NB4 (cell line): ENCODE measurements at regions not wholly inside any gene's neighbourhood (a gene's known extent, or its start where the extent isn't known, plus 50 kb on each side); places are given as distances from the start of the nearest gene placed in this dataset.

Experiments
- DNase-seq: peaks from one replicate; pipeline ENCODE4 v3.0.0; 2010; ENCODE audit warnings: low read depth
- H3K4me3 ChIP-seq: one replicate; pipeline ENCODE4 v1.5.1; 2011; ENCODE audit warnings: mild to moderate bottlenecking, low read depth, low read length, moderate library complexity
- MYC ChIP-seq: IDR thresholded peaks from 2 replicates; pipeline ENCODE4 v1.6.1; 2011; ENCODE audit warnings: low read depth, low read length
- POLR2A ChIP-seq: IDR thresholded peaks from 2 replicates; pipeline ENCODE4 v1.6.1; 2011; ENCODE audit warnings: mild to moderate bottlenecking; ENCODE audit not compliant: insufficient read length; ENCODE audit errors: extremely low read depth
- TF ChIP-seq, protein P1 (sequence below): IDR thresholded peaks from 2 replicates; pipeline ENCODE4 v1.6.1; 2011; ENCODE audit warnings: low read depth, low read length
- TF ChIP-seq, protein P2 (sequence below): IDR thresholded peaks from one replicate; pipeline ENCODE4 v1.5.1; 2012; ENCODE audit warnings: low read depth, low read length

DNA sequence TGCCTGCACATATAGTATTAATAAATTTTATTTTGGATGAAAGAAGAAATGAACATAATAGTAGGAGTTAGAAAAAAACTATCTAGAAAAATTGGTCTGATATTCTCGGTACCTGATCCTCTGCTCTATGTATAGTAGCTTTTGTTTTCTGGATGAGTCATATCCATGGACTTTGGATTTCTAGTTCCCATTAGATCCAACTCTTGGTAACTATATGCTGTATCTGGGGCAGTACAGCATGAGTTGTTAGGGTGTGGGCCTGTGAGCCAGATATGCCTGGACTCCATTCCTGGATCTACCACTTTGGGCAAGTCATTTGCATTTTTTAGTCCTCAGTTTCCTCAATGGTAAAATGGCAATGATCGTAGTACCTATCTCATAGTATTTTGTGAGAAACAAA is 372.2 kb upstream of the PKN2 start:
- TF ChIP-seq, protein P1, sequence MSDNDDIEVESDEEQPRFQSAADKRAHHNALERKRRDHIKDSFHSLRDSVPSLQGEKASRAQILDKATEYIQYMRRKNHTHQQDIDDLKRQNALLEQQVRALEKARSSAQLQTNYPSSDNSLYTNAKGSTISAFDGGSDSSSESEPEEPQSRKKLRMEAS: no peak
- TF ChIP-seq POLR2A (no peak), MYC (no peak)
- TF ChIP-seq, protein P2, sequence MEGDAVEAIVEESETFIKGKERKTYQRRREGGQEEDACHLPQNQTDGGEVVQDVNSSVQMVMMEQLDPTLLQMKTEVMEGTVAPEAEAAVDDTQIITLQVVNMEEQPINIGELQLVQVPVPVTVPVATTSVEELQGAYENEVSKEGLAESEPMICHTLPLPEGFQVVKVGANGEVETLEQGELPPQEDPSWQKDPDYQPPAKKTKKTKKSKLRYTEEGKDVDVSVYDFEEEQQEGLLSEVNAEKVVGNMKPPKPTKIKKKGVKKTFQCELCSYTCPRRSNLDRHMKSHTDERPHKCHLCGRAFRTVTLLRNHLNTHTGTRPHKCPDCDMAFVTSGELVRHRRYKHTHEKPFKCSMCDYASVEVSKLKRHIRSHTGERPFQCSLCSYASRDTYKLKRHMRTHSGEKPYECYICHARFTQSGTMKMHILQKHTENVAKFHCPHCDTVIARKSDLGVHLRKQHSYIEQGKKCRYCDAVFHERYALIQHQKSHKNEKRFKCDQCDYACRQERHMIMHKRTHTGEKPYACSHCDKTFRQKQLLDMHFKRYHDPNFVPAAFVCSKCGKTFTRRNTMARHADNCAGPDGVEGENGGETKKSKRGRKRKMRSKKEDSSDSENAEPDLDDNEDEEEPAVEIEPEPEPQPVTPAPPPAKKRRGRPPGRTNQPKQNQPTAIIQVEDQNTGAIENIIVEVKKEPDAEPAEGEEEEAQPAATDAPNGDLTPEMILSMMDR: no peak
- no peak for DNase-seq
- H3K4me3 ChIP-seq: no peak overlapping the region

DNA sequence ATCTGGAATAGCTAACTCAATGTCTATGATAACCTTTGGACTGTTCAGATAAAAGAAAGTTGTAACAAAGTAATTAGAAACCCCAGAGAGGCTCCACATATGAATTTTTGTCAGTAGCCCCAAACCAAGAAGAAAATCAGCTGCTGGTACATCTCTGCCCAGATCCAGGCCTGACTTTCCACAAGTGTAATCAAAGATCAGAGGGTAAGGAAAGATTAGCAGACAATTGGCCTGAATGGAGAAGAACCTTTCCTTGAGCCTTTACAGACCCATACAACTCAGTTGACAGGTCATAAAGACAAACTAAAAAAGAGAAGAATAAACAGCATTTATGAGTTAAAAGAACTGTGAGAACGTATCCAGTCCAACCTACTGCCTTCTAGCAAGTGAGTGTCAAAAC is 366.7 kb upstream of the PKN2 start:
- H3K4me3 ChIP-seq: no peak overlapping the region
- TF ChIP-seq, protein P1: no peak
- TF ChIP-seq, protein P2: no peak
- TF ChIP-seq POLR2A: no peak
- no peak for TF ChIP-seq MYC
- no peak for DNase-seq

- H3K4me3 ChIP-seq: no peak overlapping the region
- DNase-seq: no peak
- TF ChIP-seq, protein P2: no peak
- TF ChIP-seq, protein P1: no peak
- no peak for TF ChIP-seq POLR2A
- no peak for TF ChIP-seq MYC
Measured at GRCh38 chr1:88318740-88319139, 365.3 kb upstream of the PKN2 start.

DNA sequence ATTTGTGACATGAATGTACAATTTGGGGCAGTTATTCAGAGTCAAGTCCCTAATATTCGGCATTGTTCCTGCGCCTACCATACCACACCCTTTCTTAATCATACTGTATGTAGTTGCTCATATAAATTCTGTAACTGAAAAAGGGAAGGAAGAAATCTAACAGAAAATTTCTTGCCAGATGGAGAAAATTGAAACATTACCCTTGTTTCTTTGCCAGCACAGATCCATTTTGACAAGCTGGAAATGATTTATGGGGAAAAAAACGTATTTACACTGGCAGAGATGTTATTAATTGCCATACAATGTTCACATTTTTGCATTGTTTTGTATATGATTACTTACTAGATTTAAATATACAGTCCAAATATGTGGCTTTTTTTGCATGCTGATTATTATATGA is 363.8 kb upstream of the PKN2 start:
- no peak for DNase-seq
- TF ChIP-seq, protein P2: no peak
- TF ChIP-seq, protein P1: no peak
- TF ChIP-seq MYC: no peak
- TF ChIP-seq POLR2A: no peak
- H3K4me3 ChIP-seq: no peak overlapping the region

DNA sequence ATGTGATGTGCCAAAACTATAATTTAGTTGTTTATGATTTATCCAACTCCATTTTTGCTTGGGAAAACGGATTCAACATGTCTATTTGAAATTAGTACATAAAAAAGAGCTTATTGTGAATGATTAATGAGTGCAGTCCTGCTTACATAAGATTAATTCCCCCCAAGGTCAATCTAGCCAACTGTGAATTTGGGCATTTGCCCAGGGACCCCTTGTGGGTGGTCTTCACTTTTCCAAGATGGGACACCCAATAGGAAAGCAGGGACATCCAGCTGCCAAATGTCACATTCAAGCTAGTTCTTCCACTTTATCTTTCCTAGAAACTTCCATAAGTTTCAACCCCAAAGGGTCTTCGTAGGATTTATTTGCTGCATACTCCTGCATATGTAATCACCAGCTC is 362.4 kb upstream of the PKN2 start:
- DNase-seq: no peak
- TF ChIP-seq, protein P1: no peak
- TF ChIP-seq MYC (no peak), POLR2A (no peak)
- H3K4me3 ChIP-seq: no peak overlapping the region

DNA sequence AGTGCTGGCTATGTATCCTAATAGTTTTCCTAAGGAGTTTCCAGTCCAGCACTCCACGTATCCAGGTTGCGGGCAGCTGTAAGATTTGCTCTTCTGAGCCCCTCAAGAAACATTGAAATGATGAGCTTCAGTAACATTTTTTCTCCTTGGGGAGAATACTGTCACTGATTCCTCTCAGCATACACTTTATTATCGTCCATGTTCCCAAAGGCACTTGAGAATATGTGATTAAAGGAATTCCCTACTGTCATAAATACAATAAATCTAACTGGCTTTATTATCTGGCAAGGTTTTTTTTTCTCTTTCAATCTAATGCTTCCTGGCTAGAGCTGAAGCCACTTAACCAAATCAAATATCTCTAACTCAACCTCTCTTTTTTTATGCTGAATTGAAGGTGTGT is 359.2 kb upstream of the PKN2 start:
- no peak for DNase-seq
- TF ChIP-seq, protein P1: no peak
- TF ChIP-seq POLR2A (no peak), MYC (no peak)
- TF ChIP-seq, protein P2: no peak
- H3K4me3 ChIP-seq: no peak overlapping the region
